GM10266 (cell line): ENCODE measurements at regions not wholly inside any gene's neighbourhood (a gene's known extent, or its start where the extent isn't known, plus 50 kb on each side); places are given as distances from the start of the nearest gene placed in this dataset.
A peak's percentile ranks its signal among the peaks of the same experiment; 100 is the strongest.

Experiments used
- DNase-seq: peaks from one replicate; pipeline ENCODE4 v3.0.0; 2012; ENCODE audit errors: extremely low spot score
- TF ChIP-seq, protein P1 (sequence below): IDR thresholded peaks from 2 replicates; pipeline ENCODE4 v1.5.1; 2012; ENCODE audit warnings: mild to moderate bottlenecking, low read depth; ENCODE audit not compliant: control insufficient read depth, insufficient read depth; ENCODE audit errors: missing control alignments

DNA sequence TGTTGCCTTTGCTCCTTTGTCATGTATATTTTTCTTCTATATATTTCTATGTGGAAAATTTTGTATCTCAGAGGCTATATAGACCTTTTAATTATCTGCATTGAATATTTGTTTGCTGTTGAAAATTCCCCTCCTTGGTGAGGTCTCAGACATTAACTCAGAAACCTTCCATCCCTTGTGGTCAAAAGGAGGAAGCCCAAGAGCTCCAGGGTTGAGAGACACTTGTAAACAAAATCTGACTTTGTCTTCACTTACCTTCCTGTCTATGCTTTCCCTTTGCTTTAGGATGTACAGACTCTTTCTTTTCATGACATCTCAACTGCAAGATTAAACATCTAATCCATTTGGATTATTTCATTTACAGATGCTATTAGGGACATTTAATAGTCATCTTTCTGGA is 157.5 kb downstream of the PCDH20 start:
- TF ChIP-seq, protein P1, sequence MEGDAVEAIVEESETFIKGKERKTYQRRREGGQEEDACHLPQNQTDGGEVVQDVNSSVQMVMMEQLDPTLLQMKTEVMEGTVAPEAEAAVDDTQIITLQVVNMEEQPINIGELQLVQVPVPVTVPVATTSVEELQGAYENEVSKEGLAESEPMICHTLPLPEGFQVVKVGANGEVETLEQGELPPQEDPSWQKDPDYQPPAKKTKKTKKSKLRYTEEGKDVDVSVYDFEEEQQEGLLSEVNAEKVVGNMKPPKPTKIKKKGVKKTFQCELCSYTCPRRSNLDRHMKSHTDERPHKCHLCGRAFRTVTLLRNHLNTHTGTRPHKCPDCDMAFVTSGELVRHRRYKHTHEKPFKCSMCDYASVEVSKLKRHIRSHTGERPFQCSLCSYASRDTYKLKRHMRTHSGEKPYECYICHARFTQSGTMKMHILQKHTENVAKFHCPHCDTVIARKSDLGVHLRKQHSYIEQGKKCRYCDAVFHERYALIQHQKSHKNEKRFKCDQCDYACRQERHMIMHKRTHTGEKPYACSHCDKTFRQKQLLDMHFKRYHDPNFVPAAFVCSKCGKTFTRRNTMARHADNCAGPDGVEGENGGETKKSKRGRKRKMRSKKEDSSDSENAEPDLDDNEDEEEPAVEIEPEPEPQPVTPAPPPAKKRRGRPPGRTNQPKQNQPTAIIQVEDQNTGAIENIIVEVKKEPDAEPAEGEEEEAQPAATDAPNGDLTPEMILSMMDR: no peak
- DNase-seq: no peak

GRCh38 chr13:61255040-61255796 is 160.4 kb downstream of the PCDH20 start:
- TF ChIP-seq, protein P1: no peak
- no peak for DNase-seq

GRCh38 chr13:61253105-61253877 is 162.4 kb downstream of the PCDH20 start:
- TF ChIP-seq, protein P1: no peak
- DNase-seq: no peak

- no peak for DNase-seq
- TF ChIP-seq, protein P1: no peak
These were observed 163.4 kb downstream of the PCDH20 start for GRCh38 chr13:61252213-61252612.

GRCh38 chr13:61247149-61247936 is 168.3 kb downstream of the PCDH20 start:
- TF ChIP-seq, protein P1: no peak
- peak; percentile 6 for DNase-seq

DNA sequence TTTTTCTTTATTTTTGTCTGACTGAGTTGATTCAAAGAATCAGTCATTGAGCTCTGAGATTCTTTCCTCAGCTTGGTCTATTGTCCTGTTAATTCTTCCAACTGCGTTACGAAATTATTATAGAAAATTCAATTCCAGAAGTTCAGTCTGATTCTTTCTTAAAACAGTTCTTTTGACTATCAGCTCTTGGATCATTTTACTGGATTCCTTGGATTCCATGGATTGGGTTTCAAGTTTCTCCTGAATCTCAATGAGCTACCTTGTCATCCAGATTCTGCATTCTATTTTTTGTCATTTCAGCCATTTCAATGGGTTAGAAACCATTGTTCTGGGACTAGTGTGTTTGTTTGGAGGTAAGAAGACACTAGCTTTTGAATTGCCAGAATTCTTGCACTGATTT is 169.3 kb downstream of the PCDH20 start:
- TF ChIP-seq, protein P1: no peak
- no peak for DNase-seq

DNA sequence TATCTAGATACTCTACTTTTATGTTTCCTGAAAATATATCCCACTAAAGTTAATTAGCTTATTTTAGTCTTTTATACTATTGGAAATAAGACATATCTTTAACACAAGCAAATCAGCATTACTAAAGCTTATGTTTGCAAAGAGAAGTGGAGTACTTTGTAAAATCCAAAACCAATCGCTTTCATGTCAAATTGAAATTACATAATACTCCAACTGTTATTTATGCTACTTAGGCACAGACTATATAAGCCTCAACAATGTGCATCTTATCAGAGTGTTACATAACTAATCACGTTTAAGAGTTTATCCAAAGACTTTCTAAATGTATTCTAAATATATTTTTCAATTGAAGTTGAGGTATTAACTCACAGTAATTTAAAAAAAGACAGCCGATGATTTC is 200.0 kb downstream of the PCDH20 start:
- no peak for DNase-seq
- TF ChIP-seq, protein P1: no peak
